IMR-90 (cell line): ENCODE measurements at regions not wholly inside any gene's neighbourhood (a gene's known extent, or its start where the extent isn't known, plus 50 kb on each side); places are given as distances from the start of the nearest gene placed in this dataset.

Experiments used
- ATAC-seq: fragments of 200-7000 bp; cut with Tn5 transposase; 2 replicates; pipeline ENCODE4 v1.9.1; 2020; ENCODE audit warnings: low read depth, mild to moderate bottlenecking, moderate library complexity
- BruUV-seq: library from RNA; stranded (reverse); fragments of 400-500 nt; replicated peaks from 2 replicates; lab custom pipeline; 2021; lab: Mats Ljungman, UMichigan
- CTCF ChIA-PET: fragments of 300-600 bp; formaldehyde crosslinking; extraction: SDS; loops from one replicate; lab custom pipeline; 2021; ENCODE audit warnings: antibody characterized with exemption; lab: Yijun Ruan, JAX
- POLR2A ChIA-PET: fragments of 300-600 bp; sonication (Branson Sonifier 250); formaldehyde crosslinking; loops from one replicate; lab custom pipeline; 2022; ENCODE audit warnings: antibody characterized with exemption; ENCODE audit not compliant: unreplicated experiment; lab: Charles Lee
- DNase-seq: peaks from one replicate; pipeline ENCODE4 v3.0.0; 2013
- H2AFZ ChIP-seq: replicated peaks from 2 replicates; pipeline ENCODE3; 2013; ENCODE audit warnings: low read length, mild to moderate bottlenecking; ENCODE audit not compliant: poor library complexity
- H2AK5ac ChIP-seq: 2 replicates; pipeline ENCODE4 v1.6.1; 2013; ENCODE audit warnings: low read depth, low read length, inconsistent platforms
- H2AK9ac ChIP-seq: replicated peaks from 2 replicates; pipeline ENCODE3; 2013; ENCODE audit warnings: mild to moderate bottlenecking, low read depth, low read length, moderate library complexity; ENCODE audit not compliant: poor library complexity
- H2BK120ac ChIP-seq: 2 replicates; pipeline ENCODE4 v1.6.1; 2013; ENCODE audit warnings: low read depth, low read length, inconsistent platforms
- H2BK15ac ChIP-seq: 3 replicates; pipeline ENCODE4 v1.6.1; 2013; ENCODE audit warnings: low read depth, low read length, inconsistent platforms
- H2BK20ac ChIP-seq: 2 replicates; pipeline ENCODE4 v1.6.1; 2013; ENCODE audit warnings: low read depth, mild to moderate bottlenecking, inconsistent platforms, low read length, moderate library complexity
- H2BK5ac ChIP-seq: 2 replicates; pipeline ENCODE4 v1.6.1; 2013; ENCODE audit warnings: mild to moderate bottlenecking, low read depth, low read length, inconsistent platforms; ENCODE audit not compliant: poor library complexity, severe bottlenecking
- H3K14ac ChIP-seq: replicated peaks from 2 replicates; pipeline ENCODE4 v1.6.1; 2013; ENCODE audit warnings: low read depth, low read length, inconsistent platforms
- H3K18ac ChIP-seq: 2 replicates; pipeline ENCODE4 v1.6.1; 2013; ENCODE audit warnings: low read depth, low read length, control low read depth
- H3K23ac ChIP-seq: 2 replicates; pipeline ENCODE4 v1.6.1; 2013; ENCODE audit warnings: low read depth, low read length, inconsistent platforms
- H3K27ac ChIP-seq: 2 replicates; pipeline ENCODE4 v1.5.1; 2013; ENCODE audit warnings: mild to moderate bottlenecking, control low read depth, low read length; ENCODE audit not compliant: insufficient read depth
- H3K27me3 ChIP-seq: 2 replicates; pipeline ENCODE4 v1.6.1; 2013; ENCODE audit warnings: low read length; ENCODE audit not compliant: control insufficient read depth, insufficient read depth
- H3K36me3 ChIP-seq: 2 replicates; pipeline ENCODE4 v1.6.1; 2013; ENCODE audit warnings: low read length, mixed read lengths; ENCODE audit not compliant: control insufficient read depth, insufficient read depth
- H3K4ac ChIP-seq: 2 replicates; pipeline ENCODE4 v1.6.1; 2013; ENCODE audit warnings: low read depth, low read length, inconsistent platforms
- H3K4me1 ChIP-seq: 2 replicates; pipeline ENCODE4 v1.6.1; 2013; ENCODE audit warnings: low read length, mixed read lengths; ENCODE audit not compliant: control insufficient read depth, insufficient read depth
- H3K4me2 ChIP-seq: 2 replicates; pipeline ENCODE4 v1.6.1; 2013; ENCODE audit warnings: low read depth, mild to moderate bottlenecking, control low read depth, low read length, moderate library complexity
- H3K4me3 ChIP-seq: 2 replicates; pipeline ENCODE4 v1.5.1; 2013; ENCODE audit warnings: low read depth, mild to moderate bottlenecking, control low read depth, low read length, moderate library complexity; ENCODE audit not compliant: insufficient read depth
- H3K56ac ChIP-seq: 2 replicates; pipeline ENCODE4 v1.6.1; 2013; ENCODE audit warnings: low read length, inconsistent platforms; ENCODE audit not compliant: insufficient read depth; ENCODE audit errors: extremely low read depth
- H3K79me1 ChIP-seq, 2 experiments: 2 replicates each; pipeline ENCODE4 v1.6.1; 2013; ENCODE audit warnings: low read length in 2 of 2, inconsistent platforms in 1 of 2, low read depth in 1 of 2
- H3K9ac ChIP-seq: 2 replicates; pipeline ENCODE4 v1.6.1; 2013; ENCODE audit warnings: low read depth, low read length, control low read depth
- H3K9me1 ChIP-seq: 2 replicates; pipeline ENCODE4 v1.6.1; 2013; ENCODE audit warnings: low read length, inconsistent platforms; ENCODE audit not compliant: insufficient read depth
- H3K9me3 ChIP-seq: 2 replicates; pipeline ENCODE4 v1.6.1; 2013; ENCODE audit warnings: low read length; ENCODE audit not compliant: control insufficient read depth, insufficient read depth
- H4K20me1 ChIP-seq: 2 replicates; pipeline ENCODE4 v1.6.1; 2013; ENCODE audit warnings: low read length, inconsistent platforms; ENCODE audit not compliant: insufficient read depth
- H4K5ac ChIP-seq: 2 replicates; pipeline ENCODE4 v1.6.1; 2013; ENCODE audit warnings: mild to moderate bottlenecking, low read depth, low read length, control low read depth
- H4K8ac ChIP-seq, 2 experiments: 2 replicates each; pipeline ENCODE4 v1.6.1; 2013; ENCODE audit warnings: low read depth in 2 of 2, low read length in 2 of 2, control low read depth in 1 of 2, inconsistent platforms in 1 of 2
- H4K91ac ChIP-seq: 2 replicates; pipeline ENCODE4 v1.6.1; 2013; ENCODE audit warnings: low read depth, low read length, inconsistent platforms; ENCODE audit not compliant: insufficient read depth
- CTCF ChIP-seq: conservative IDR thresholded peaks from 2 replicates; pipeline ENCODE4 v1.5.1; 2012; ENCODE audit warnings: mild to moderate bottlenecking, low read depth, low read length, improper control_type of control experiment
- ELK1 ChIP-seq: fragments of 150-350 bp; IDR thresholded peaks from 2 replicates; pipeline ENCODE4 v1.6.1; 2016; ENCODE audit warnings: low read depth, mild to moderate bottlenecking, low read length, moderate library complexity, borderline replicate concordance
- MAFK ChIP-seq: IDR thresholded peaks from 2 replicates; pipeline ENCODE4 v1.6.1; 2012; ENCODE audit warnings: low read depth, low read length, improper control_type of control experiment
- RCOR1 ChIP-seq: IDR thresholded peaks from 2 replicates; pipeline ENCODE4 v1.6.1; 2012; ENCODE audit warnings: mild to moderate bottlenecking, low read length, improper control_type of control experiment; ENCODE audit not compliant: insufficient replicate concordance
- WGBS, 2 experiments: methylation state at CpG; one replicate each; pipeline versions ENCODE4 v1.1.5 to v1.1.7; 2013; ENCODE audit warnings: missing lambda C conversion rate in 2 of 2; ENCODE audit not compliant: insufficient read length in 1 of 2; ENCODE audit errors: extremely low coverage in 2 of 2; 5-methylcytosine and 5-hydroxymethylcytosine counted together
- dilution Hi-C: fragments of 300-500 bp; cut with HindIII; formaldehyde crosslinking; loops from one replicate; pipeline ENCODE4 v1.14.3; 2018; ENCODE audit warnings: low sequenced_read_pairs; ENCODE audit not compliant: unreplicated experiment
- in situ Hi-C: fragments of 300-500 bp; cut with MboI; formaldehyde crosslinking; loops from 3 replicates; pipeline ENCODE4 v1.14.3; 2019; ENCODE audit warnings: low sequenced_read_pairs, inconsistent platforms, mixed read lengths
- intact Hi-C: fragments of 100-400 bp; cut with micrococcal nuclease; formaldehyde crosslinking; loops from 2 replicates; pipeline ENCODE4 v1.10.0; 2022

GRCh38 chr1:184824691-184825323 lies 70.1 kb upstream of the EDEM3 start:
- Histone ChIP-seq H2BK5ac (no peak overlapping the region), H4K91ac (no peak overlapping the region), H3K27me3 (no peaks in the 10 kb centered on the region), H3K4ac (no peak overlapping the region), H3K4me2 (no peak overlapping the region), H2AFZ (no peak overlapping the region), H3K14ac (no peak overlapping the region), H4K20me1 (no peaks in the 10 kb centered on the region), H3K9me1 (peaks cover 10% of the 10 kb centered on the region), H3K36me3 (peaks cover 5% of the 10 kb centered on the region; the same call in 1 of the 2 replicates), H2BK20ac (no peak overlapping the region), H3K18ac (no peak overlapping the region), H3K9me3 (no peaks in the 10 kb centered on the region), H2BK120ac (no peak overlapping the region), H4K8ac (no peak overlapping the region), H3K56ac (no peak overlapping the region), H3K4me1 (peaks cover 10% of the 10 kb centered on the region), H2BK15ac (no peak overlapping the region), H3K79me1 (peaks cover 0 to 3% of the 10 kb centered on the region in 2 experiments; a peak in 1 of 4 replicates), H3K27ac (no peak overlapping the region), H3K9ac (no peak overlapping the region), H4K5ac (no peak overlapping the region), H3K23ac (no peak overlapping the region), H2AK5ac (no peak overlapping the region), H3K4me3 (no peak overlapping the region), H2AK9ac (no peak overlapping the region)
- WGBS, 2 experiments: no CpG with 5 or more reads among the region's 3 CpGs
- POLR2A ChIA-PET: no interaction called here
- TF ChIP-seq ELK1 (no peak), CTCF (no peak), MAFK (no peak), RCOR1 (no peak)
- no TSS peak for BruUV-seq
- intact Hi-C loops (loop anchor here (5.0 kb wide), 1 partner anchor 32 kb away; no protein-coding TSS in a partner anchor), dilution Hi-C loops (loop anchor here (25.0 kb wide), 1 partner anchor 162 kb away; no protein-coding TSS in a partner anchor), in situ Hi-C loops (loop anchor here (25.0 kb wide), 1 partner anchor 862 kb away; no protein-coding TSS in a partner anchor)
- ATAC-seq (no peak), DNase-seq (no peak)
- CTCF ChIA-PET: interaction anchor here (1.2 kb wide), 1 partner anchor 14 kb away, joined by 3 read pairs; no protein-coding TSS in a partner anchor
